HEK293 (cell line): ENCODE measurements at regions not wholly inside any gene's neighbourhood (a gene's known extent, or its start where the extent isn't known, plus 50 kb on each side); places are given as distances from the start of the nearest gene placed in this dataset.
"Not testable (repeated sequence)": the region's sequence is repeated elsewhere in the genome, so short reads cannot be mapped to it uniquely, and the experiment has no call there.

Experiments
- CTCF ChIA-PET: fragments of 350-600 bp; formaldehyde crosslinking; extraction: SDS; loops from one replicate; lab custom pipeline; 2021; ENCODE audit warnings: antibody characterized with exemption; lab: Yijun Ruan, JAX
- POLR2A ChIA-PET: fragments of 300-600 bp; formaldehyde crosslinking; extraction: SDS; loops from one replicate; lab custom pipeline; 2020; ENCODE audit warnings: antibody characterized with exemption, inconsistent platforms; lab: Yijun Ruan, JAX
- H3K27ac ChIP-seq: fragments of 200-500 bp; sonication (Bioruptor generic); 2 replicates; pipeline ENCODE4 v1.5.1; 2014; ENCODE audit warnings: low read depth, low read length, control low read depth, inconsistent platforms; ENCODE audit errors: extremely low read depth
- H3K36me3 ChIP-seq, 2 experiments: fragments of 200-500 bp in 1 of 2; sonication (Bioruptor generic) in 1 of 2; 1 replicate in 1 of 2; 2 replicates in 1 of 2; pipeline ENCODE4 v1.5.1; 2014 to 2017; ENCODE audit warnings: inconsistent platforms in 2 of 2, low read length in 2 of 2; ENCODE audit not compliant: control insufficient read depth in 2 of 2, insufficient read depth in 1 of 2
- H3K4me1 ChIP-seq: fragments of 200-500 bp; sonication (Bioruptor generic); 2 replicates; pipeline ENCODE4 v1.5.1; 2014; ENCODE audit warnings: mild to moderate bottlenecking, low read length, inconsistent platforms; ENCODE audit not compliant: control insufficient read depth, insufficient read depth
- H3K4me3 ChIP-seq: 2 replicates; pipeline ENCODE4 v1.5.1; 2011; ENCODE audit warnings: low read depth, mild to moderate bottlenecking, control low read depth, low read length, moderate library complexity
- H3K9me3 ChIP-seq: fragments of 200-500 bp; sonication (Bioruptor generic); 2 replicates; pipeline ENCODE4 v1.5.1; 2014; ENCODE audit warnings: low read depth, low read length, inconsistent platforms; ENCODE audit not compliant: control insufficient read depth, insufficient read depth
- GLI2 ChIP-seq: fragments of 450-650 bp; formaldehyde crosslinking; IDR thresholded peaks from 2 replicates; pipeline ENCODE4; 2017; ENCODE audit warnings: missing biosample characterization, missing genetic modification characterization, low read depth, borderline replicate concordance
- HOXA7 ChIP-seq: sonication (generic); formaldehyde crosslinking; IDR thresholded peaks from 2 replicates; pipeline ENCODE4 v1.8.1; 2022; ENCODE audit warnings: missing genetic modification reagents, borderline replicate concordance
- MYNN ChIP-seq: fragments of 450-650 bp; formaldehyde crosslinking; IDR thresholded peaks from 2 replicates; pipeline ENCODE4 v1.5.1; 2016; ENCODE audit warnings: missing biosample characterization, missing genetic modification characterization, borderline replicate concordance
- SETDB1 ChIP-seq: IDR thresholded peaks from one replicate; pipeline ENCODE4 v1.6.1; 2017; ENCODE audit warnings: mild to moderate bottlenecking, low read length, moderate library complexity, mixed read lengths; ENCODE audit not compliant: insufficient read length
- TRIM28 ChIP-seq: IDR thresholded peaks from 2 replicates; pipeline ENCODE4 v1.6.1; 2011; ENCODE audit warnings: low read length, control low read depth, borderline replicate concordance
- ZBTB20 ChIP-seq: fragments of 450-650 bp; formaldehyde crosslinking; IDR thresholded peaks from 2 replicates; pipeline ENCODE4 v1.5.1; 2016; ENCODE audit warnings: missing biosample characterization, missing genetic modification characterization
- ZFP69B ChIP-seq: fragments of 450-650 bp; formaldehyde crosslinking; IDR thresholded peaks from 2 replicates; pipeline ENCODE4 v1.5.1; 2016; ENCODE audit warnings: missing biosample characterization, missing genetic modification characterization
- ZNF174 ChIP-seq: fragments of 450-650 bp; formaldehyde crosslinking; IDR thresholded peaks from 2 replicates; pipeline ENCODE4 v1.5.0; 2017; ENCODE audit warnings: missing biosample characterization, mild to moderate bottlenecking, missing genetic modification characterization
- ZNF19 ChIP-seq: fragments of 450-650 bp; formaldehyde crosslinking; IDR thresholded peaks from 2 replicates; pipeline ENCODE4; 2016; ENCODE audit warnings: missing biosample characterization, missing genetic modification characterization, low read depth
- ZNF223 ChIP-seq: fragments of 450-650 bp; formaldehyde crosslinking; IDR thresholded peaks from 2 replicates; pipeline ENCODE4 v1.5.1; 2016; ENCODE audit warnings: missing biosample characterization, missing genetic modification characterization
- ZNF302 ChIP-seq: fragments of 450-650 bp; formaldehyde crosslinking; IDR thresholded peaks from 2 replicates; pipeline ENCODE4 v1.5.1; 2016; ENCODE audit warnings: missing biosample characterization, missing genetic modification characterization, low read depth
- ZNF335 ChIP-seq: fragments of 450-650 bp; formaldehyde crosslinking; conservative IDR thresholded peaks from 2 replicates; pipeline ENCODE4 v1.5.1; 2016; ENCODE audit warnings: missing biosample characterization, missing genetic modification characterization
- ZNF37A ChIP-seq: fragments of 450-650 bp; IDR thresholded peaks from 2 replicates; pipeline ENCODE4 v1.5.1; 2018; ENCODE audit warnings: missing biosample characterization, missing genetic modification characterization
- ZNF423 ChIP-seq: fragments of 450-650 bp; formaldehyde crosslinking; IDR thresholded peaks from 2 replicates; pipeline ENCODE4 v1.5.1; 2016; ENCODE audit warnings: missing biosample characterization, missing genetic modification characterization
- ZNF48 ChIP-seq: fragments of 450-650 bp; formaldehyde crosslinking; IDR thresholded peaks from 2 replicates; pipeline ENCODE4 v1.5.1; 2016; ENCODE audit warnings: missing biosample characterization, missing genetic modification characterization
- ZNF501 ChIP-seq: fragments of 450-650 bp; formaldehyde crosslinking; IDR thresholded peaks from 2 replicates; pipeline ENCODE4 v1.5.1; 2016; ENCODE audit warnings: missing biosample characterization, missing genetic modification characterization
- ZNF514 ChIP-seq: fragments of 450-650 bp; formaldehyde crosslinking; IDR thresholded peaks from 2 replicates; pipeline ENCODE4 v1.5.1; 2016; ENCODE audit warnings: missing biosample characterization, missing genetic modification characterization
- ZNF529 ChIP-seq: fragments of 450-650 bp; formaldehyde crosslinking; IDR thresholded peaks from 2 replicates; pipeline ENCODE4 v1.5.1; 2017; ENCODE audit warnings: missing genetic modification characterization, missing biosample characterization; ENCODE audit not compliant: insufficient replicate concordance
- ZNF558 ChIP-seq: fragments of 450-650 bp; formaldehyde crosslinking; IDR thresholded peaks from 2 replicates; pipeline ENCODE4 v1.5.1; 2016; ENCODE audit warnings: missing biosample characterization, missing genetic modification characterization
- ZNF664 ChIP-seq: fragments of 450-650 bp; formaldehyde crosslinking; IDR thresholded peaks from 2 replicates; pipeline ENCODE4 v1.5.1; 2016; ENCODE audit warnings: missing biosample characterization, missing genetic modification characterization
- ZNF677 ChIP-seq: fragments of 450-650 bp; IDR thresholded peaks from 2 replicates; pipeline ENCODE4 v1.5.0; 2018; ENCODE audit warnings: missing biosample characterization, mild to moderate bottlenecking, missing genetic modification characterization, moderate library complexity
- ZNF747 ChIP-seq: fragments of 450-650 bp; formaldehyde crosslinking; IDR thresholded peaks from 2 replicates; pipeline ENCODE4 v1.5.1; 2016; ENCODE audit warnings: missing biosample characterization, missing genetic modification characterization
- ZNF777 ChIP-seq: fragments of 450-650 bp; formaldehyde crosslinking; IDR thresholded peaks from 2 replicates; pipeline ENCODE4 v1.5.1; 2017; ENCODE audit warnings: missing biosample characterization, missing genetic modification characterization, borderline replicate concordance
- ZSCAN23 ChIP-seq: fragments of 450-650 bp; formaldehyde crosslinking; IDR thresholded peaks from 2 replicates; pipeline ENCODE4 v1.5.1; 2016; ENCODE audit warnings: missing biosample characterization, missing genetic modification characterization
- TF ChIP-seq, protein P1 (sequence below): fragments of 450-650 bp; formaldehyde crosslinking; IDR thresholded peaks from 2 replicates; pipeline ENCODE4 v1.5.1; 2016; ENCODE audit warnings: missing biosample characterization, missing genetic modification characterization, low read depth
- TF ChIP-seq, protein P2 (sequence below): fragments of 450-650 bp; formaldehyde crosslinking; IDR thresholded peaks from 2 replicates; pipeline ENCODE4 v1.5.1; 2016; ENCODE audit warnings: missing biosample characterization, missing genetic modification characterization
- TF ChIP-seq, protein P3 (sequence below): fragments of 450-650 bp; formaldehyde crosslinking; IDR thresholded peaks from 2 replicates; pipeline ENCODE4 v1.5.1; 2016; ENCODE audit warnings: missing biosample characterization, missing genetic modification characterization

DNA sequence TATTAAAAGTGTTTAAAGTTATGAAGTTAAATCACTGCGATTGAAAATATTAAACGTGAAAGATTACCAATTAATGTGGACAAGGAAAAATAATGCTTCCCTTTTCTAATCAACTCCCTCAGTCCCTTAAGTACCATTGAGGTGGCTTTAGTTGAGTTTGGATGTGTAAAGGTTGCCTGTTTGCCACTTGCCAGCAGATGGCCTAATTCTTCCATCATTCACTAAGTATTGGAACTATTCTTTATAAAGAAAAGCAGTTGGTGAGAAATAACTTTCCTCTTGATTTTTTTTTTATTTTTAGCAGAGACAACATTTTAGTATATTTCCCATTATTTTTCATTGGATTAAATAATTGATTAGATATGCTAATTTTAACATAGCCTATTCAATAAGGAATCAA lies 295.9 kb upstream of the TACR3 start (continued):
- TF ChIP-seq TRIM28 (no peak), ZNF677 (no peak), ZNF664 (tag by site-specific recombination) (no peak), ZSCAN23 (tag by site-specific recombination) (no peak)

DNA sequence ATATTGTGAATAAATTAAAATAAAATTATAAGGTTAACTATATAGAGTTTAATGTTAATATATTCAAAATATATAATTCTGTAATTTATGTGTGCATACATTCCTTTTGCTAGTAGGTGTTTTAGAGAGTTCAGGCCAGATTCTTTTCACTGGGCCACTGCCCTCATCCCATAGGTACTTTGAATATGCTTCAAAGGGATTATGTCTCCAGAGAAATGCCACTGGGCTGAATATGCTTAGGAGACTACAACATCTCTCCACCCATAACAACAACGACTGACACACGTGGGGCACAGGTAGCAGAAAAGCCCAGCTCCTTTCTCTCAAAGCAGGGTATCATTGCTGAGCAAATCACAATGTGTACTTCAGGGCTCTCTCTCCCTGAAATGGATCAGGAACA lies 290.9 kb upstream of the TACR3 start:
- TF ChIP-seq ZNF302 (tag by site-specific recombination), result no peak
- no peak for TF ChIP-seq ZFP69B (tag by site-specific recombination)
- no peak for TF ChIP-seq ZNF37A (tag by site-specific recombination)
- no peak for TF ChIP-seq ZNF529 (tag by site-specific recombination)
- TF ChIP-seq HOXA7 (CRISPR knock-in tag), result no peak
- TF ChIP-seq ZNF747 (tag by site-specific recombination), result no peak
- TF ChIP-seq ZNF223, result no peak
- no peak for TF ChIP-seq ZBTB20 (tag by site-specific recombination)
- TF ChIP-seq, all 188 proteins: peak for 0
- no peaks in the 10 kb centered on the region for H3K36me3 ChIP-seq
- no peaks in the 10 kb centered on the region for H3K9me3 ChIP-seq
- ChIA-PET POLR2A (no interaction called here), CTCF (no interaction called here)
- H3K4me3 ChIP-seq, result no peak overlapping the region
- no peaks in the 10 kb centered on the region for H3K4me1 ChIP-seq
- H3K27ac ChIP-seq, result no peak overlapping the region

DNA sequence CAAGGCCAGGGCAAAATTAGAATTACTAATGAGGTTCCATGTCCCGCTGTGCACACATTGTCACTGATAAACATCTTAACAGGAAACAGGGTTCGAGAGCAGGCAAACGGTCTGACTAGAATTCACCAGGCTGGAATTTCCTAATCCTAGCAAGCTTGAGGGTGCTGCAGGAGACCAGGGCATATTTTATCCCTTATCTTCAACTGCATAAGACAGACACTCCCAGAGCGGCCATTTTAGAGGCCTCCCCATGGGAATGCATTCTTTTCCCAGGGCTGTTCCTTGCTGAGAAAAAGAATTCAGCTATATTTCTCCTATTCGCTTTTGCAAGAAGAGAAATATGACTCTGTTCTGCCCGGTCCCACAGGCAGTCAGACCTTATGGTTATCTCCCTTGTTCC lies 282.5 kb upstream of the TACR3 start:
- CTCF ChIA-PET, result not testable (repeated sequence)

DNA sequence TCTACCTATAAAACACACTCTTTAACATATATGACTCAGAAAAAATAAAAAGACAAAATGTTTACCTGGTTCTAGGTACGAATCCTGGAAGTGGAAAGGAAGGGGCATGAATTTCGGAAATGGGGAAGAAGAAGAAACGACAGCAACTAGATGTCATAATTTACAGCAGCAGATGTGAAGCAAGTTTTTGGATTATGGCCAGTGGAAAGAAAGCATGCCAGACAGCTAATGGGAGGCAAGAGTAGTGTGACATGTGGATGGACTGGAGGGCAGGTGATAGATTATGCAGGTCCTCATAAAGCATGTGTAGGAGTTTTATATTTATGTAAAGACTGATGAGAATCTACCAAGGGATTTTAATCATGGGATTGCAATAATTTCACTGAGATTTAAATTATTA lies 279.0 kb upstream of the TACR3 start:
- CTCF ChIA-PET, result no interaction called here
- POLR2A ChIA-PET, result no interaction called here
- Histone ChIP-seq H3K27ac (no peak overlapping the region), H3K4me3 (no peak overlapping the region), H3K36me3 (no peaks in the 10 kb centered on the region)
- TF ChIP-seq ZNF174 (no peak), ZNF514 (tag by site-specific recombination) (no peak), ZNF423 (tag by site-specific recombination) (no peak), ZNF19 (no peak), ZNF777 (no peak), ZSCAN23 (tag by site-specific recombination) (no peak), GLI2 (tag by site-specific recombination) (no peak), ZNF558 (no peak), ZNF335 (no peak), ZNF48 (tag by site-specific recombination) (no peak), ZNF501 (tag by site-specific recombination) (no peak), MYNN (tag by site-specific recombination) (no peak)
- TF ChIP-seq, protein P1, sequence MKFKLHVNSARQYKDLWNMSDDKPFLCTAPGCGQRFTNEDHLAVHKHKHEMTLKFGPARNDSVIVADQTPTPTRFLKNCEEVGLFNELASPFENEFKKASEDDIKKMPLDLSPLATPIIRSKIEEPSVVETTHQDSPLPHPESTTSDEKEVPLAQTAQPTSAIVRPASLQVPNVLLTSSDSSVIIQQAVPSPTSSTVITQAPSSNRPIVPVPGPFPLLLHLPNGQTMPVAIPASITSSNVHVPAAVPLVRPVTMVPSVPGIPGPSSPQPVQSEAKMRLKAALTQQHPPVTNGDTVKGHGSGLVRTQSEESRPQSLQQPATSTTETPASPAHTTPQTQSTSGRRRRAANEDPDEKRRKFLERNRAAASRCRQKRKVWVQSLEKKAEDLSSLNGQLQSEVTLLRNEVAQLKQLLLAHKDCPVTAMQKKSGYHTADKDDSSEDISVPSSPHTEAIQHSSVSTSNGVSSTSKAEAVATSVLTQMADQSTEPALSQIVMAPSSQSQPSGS (tag by site-specific recombination), result no peak
- TF ChIP-seq, protein P2, sequence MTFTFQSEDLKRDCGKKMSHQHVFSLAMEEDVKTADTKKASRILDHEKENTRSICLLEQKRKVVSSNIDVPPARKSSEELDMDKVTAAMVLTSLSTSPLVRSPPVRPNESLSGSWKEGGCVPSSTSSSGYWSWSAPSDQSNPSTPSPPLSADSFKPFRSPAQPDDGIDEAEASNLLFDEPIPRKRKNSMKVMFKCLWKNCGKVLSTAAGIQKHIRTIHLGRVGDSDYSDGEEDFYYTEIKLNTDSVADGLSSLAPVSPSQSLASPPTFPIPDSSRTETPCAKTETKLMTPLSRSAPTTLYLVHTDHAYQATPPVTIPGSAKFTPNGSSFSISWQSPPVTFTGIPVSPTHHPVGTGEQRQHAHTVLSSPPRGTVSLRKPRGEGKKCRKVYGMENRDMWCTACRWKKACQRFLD, result no peak
- TF ChIP-seq, protein P3, sequence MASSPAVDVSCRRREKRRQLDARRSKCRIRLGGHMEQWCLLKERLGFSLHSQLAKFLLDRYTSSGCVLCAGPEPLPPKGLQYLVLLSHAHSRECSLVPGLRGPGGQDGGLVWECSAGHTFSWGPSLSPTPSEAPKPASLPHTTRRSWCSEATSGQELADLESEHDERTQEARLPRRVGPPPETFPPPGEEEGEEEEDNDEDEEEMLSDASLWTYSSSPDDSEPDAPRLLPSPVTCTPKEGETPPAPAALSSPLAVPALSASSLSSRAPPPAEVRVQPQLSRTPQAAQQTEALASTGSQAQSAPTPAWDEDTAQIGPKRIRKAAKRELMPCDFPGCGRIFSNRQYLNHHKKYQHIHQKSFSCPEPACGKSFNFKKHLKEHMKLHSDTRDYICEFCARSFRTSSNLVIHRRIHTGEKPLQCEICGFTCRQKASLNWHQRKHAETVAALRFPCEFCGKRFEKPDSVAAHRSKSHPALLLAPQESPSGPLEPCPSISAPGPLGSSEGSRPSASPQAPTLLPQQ (tag by site-specific recombination), result no peak
- TF ChIP-seq, all 188 proteins: peak for 0
- Histone ChIP-seq H3K9me3 (no peaks in the 10 kb centered on the region), H3K4me1 (no peaks in the 10 kb centered on the region)

More for the DNA sequence above, 282.5 kb upstream of the TACR3 start:
- H3K4me3 ChIP-seq, H3K9me3 ChIP-seq, H3K4me1 ChIP-seq: not testable (repeated sequence)
- TF ChIP-seq TRIM28, result peak; percentile 35; the same call in 1 of the 2 replicates
- peak; percentile 87 for TF ChIP-seq SETDB1
- TF ChIP-seq, all 188 proteins: peak for 2; not testable (repeated sequence) for 186
- POLR2A ChIA-PET, H3K27ac ChIP-seq, H3K36me3 ChIP-seq: not testable (repeated sequence)
